ENCODE measurements at regions not wholly inside any gene's neighbourhood (a gene's known extent, or its start where the extent isn't known, plus 50 kb on each side); places are given as distances from the start of the nearest gene placed in this dataset.
"Not testable (repeated sequence)": the region's sequence is repeated elsewhere in the genome, so short reads cannot be mapped to it uniquely, and the experiment has no call there.

DNA sequence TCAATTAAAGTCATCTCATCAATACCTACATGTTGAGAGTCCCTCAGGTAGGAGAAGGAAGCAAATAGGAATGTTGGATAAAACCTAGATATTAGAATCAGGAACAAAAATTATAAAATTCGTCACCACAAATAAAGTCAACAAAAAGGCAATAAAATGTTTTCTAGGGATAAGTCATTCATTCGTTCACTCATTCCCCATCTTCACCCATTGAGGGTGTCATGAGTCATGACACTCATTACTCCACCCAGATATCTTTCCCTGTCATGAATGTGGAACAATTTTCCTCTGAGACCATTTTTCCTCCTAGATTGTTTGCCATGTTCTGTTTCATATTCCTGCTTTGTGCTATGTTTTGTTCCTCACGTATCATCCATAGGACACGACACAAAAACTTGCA is 50.9 kb upstream of the OLIG3 start:
- no peak for DNase-seq (ENCODE audit: low spot score)

DNA sequence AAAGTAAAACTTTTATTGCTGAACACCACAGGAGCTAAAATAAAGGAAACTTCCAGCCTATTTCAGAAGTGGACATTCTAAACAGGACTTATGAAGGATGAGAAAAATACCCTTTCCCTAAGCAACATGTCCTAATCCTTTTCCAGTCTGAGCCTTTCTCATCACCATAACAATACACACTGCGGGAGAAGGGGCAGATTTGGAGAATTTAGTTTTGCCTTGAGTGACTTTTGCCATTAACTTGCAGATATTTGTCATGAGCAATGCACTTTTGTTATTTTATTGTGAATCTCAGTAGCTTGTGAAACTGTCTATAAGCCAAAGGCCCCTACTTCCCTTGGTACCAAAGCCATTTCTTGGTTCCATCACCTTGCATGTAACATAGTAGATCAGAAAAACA is 53.0 kb upstream of the OLIG3 start:
- DNase-seq (ENCODE audit: low spot score): no peak

DNA sequence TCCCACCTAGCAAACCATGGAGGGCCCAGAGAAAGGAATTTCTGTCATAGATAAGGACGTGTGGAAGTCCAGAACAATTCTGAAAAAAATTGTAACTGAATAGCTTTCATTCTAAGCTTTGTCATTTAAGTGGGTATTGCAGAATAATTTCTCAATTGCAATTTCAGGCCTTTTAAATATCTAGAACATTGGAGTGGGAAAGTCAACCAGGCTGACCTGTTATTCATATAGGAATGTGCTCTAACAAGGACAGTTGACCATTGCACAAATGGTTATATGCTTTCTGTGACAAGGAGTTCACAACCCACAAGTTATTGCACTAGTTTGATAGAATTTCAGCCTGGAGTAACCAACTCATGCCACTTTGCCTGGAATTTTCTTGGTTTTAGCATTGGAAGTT is 53.4 kb upstream of the OLIG3 start:
- no peak for DNase-seq (ENCODE audit: low spot score)

DNA sequence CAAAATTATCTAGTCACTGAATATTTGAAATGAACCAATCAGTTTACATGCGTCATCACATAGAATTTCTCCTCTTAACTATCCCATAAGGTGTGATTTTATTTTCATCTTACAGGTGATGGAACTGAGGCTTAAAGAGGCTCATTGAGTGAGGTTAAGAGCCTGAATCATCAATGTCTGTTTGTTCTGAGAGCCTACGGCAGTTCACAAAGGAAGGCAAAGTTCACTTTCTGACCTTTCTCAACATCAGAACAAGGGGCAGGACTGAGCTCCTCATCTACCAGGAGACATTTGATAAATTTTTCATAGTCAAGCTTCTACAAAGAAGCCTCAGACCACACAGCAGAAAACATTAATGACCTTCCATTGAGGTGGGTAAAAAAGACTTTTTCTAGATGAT is 54.9 kb upstream of the OLIG3 start:
- no peak for DNase-seq (ENCODE audit: low spot score)

GRCh38 chr6:137550535-137550934 is 56.3 kb upstream of the OLIG3 start:
- no peak for DNase-seq (ENCODE audit: low spot score)

GRCh38 chr6:137552146-137552545 is 58.0 kb upstream of the OLIG3 start:
- no peak for DNase-seq (ENCODE audit: low spot score)

GRCh38 chr6:137552809-137553208 is 58.6 kb upstream of the OLIG3 start:
- no peak for DNase-seq (ENCODE audit: low spot score)

- not testable (repeated sequence) for DNase-seq (ENCODE audit: low spot score)
Observed at GRCh38 chr6:137559521-137560183, 65.5 kb upstream of the OLIG3 start.

DNA sequence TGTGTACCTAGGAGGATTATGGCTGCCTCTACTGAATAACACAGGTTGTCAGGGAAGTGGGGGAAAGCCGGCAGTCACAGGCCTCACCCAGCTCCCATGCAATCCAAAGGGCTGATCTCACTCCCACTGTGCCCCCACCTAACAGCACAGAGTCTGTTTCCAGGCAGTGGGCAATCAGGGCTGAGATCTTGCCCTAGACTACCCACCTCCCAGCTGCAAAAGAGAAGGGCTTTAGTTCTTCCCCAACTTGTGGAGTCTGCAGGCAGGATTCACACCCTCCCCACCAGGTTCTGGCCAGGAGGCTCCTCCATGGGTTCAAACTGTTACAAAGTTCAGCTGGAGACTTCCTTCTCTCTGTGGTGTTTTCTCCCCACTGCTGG is 66.0 kb upstream of the OLIG3 start:
- no peak for DNase-seq (ENCODE audit: low spot score)

GRCh38 chr6:137568067-137568466 is 73.9 kb upstream of the OLIG3 start:
- DNase-seq (ENCODE audit: low spot score): no peak

- no peak for DNase-seq (ENCODE audit: low spot score)
Observed at GRCh38 chr6:137570393-137570792, 76.2 kb upstream of the OLIG3 start.

GRCh38 chr6:137571854-137572253 is 77.7 kb upstream of the OLIG3 start:
- DNase-seq (ENCODE audit: low spot score): no peak

DNA sequence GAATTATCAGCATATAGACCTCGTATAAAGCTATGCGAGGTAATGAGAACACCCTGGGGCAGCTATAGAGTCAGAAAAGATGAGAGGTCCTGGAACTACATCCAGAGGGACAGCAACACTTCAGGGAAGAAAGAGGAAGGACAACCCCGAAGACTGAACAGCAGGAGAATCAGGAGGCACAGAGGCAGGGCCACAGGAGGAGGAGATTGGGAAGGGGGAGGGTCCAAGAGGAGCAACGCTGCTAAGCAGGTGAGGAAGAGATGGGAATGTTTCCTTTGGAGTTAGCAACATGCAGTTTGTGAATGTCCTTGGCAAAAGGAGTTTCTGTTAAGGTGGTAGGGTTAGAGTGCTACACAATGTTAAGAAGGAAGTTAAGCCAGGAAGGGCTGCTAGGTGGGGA is 79.5 kb upstream of the OLIG3 start:
- no peak for DNase-seq (ENCODE audit: low spot score)

GRCh38 chr6:137579612-137580011 is 85.4 kb upstream of the OLIG3 start:
- no peak for DNase-seq (ENCODE audit: low spot score)

GRCh38 chr6:137581019-137581707 is 87.0 kb upstream of the OLIG3 start:
- peak; percentile 38 for DNase-seq (ENCODE audit: low spot score)

DNA sequence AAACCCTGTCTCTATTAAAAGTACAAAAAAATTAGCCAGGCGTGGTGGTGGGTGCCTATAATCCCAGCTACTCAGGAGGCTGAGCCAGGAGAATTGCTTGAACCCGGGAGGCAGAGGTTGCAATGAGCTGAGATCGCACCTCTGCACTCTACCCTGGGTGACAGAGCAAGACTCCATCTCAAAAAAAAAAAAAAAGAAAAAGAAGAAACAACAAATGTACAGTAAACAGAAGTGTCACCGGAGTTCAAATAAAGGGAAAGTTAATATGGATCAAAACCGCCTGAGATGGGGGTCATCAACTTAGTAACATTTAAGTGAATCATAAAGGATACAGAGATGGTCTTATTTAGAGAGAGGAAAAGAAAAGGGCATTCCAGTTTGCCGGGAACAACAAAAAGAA is 89.3 kb upstream of the OLIG3 start:
- not testable (repeated sequence) for DNase-seq (ENCODE audit: low spot score)

GRCh38 chr6:137588472-137588871 is 94.3 kb upstream of the OLIG3 start:
- DNase-seq (ENCODE audit: low spot score): no peak

DNA sequence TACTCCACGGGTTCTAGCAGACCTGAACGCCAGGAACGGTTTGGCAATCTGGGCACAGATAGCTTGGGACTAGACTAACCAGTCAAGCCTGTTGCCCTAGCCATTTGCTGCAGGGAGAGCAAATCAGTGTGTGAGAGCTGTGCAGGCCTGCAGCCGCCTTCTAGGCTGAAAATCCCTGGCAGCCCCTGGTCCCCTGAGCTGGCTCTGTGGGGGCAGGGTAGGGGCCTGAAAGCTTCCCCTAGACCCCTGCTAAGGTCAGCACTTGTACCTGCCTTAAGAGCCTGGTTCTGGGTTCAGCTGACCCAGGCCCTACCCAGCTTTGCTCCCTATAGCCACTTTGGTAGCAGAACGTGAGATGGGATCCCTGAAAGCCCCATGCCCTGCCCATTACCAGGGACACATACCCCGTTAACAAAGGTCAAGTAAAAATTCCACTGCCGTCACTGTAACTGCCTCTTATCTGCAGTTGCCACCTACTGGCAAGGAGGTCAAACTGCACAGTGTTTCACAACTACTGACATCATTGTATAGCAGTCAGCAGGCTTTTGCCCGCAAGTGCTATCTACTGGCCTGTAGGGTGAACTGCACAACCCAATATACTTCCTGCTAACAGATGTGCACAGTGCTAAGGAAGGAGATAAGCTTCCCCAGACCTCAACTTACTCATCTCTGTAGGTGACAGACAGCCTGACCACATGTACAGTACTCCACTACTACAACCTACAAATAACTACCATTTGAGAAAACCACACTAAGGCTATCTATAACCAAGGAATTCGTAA is 95.1 kb upstream of the OLIG3 start:
- no peak for DNase-seq (ENCODE audit: low spot score)

DNA sequence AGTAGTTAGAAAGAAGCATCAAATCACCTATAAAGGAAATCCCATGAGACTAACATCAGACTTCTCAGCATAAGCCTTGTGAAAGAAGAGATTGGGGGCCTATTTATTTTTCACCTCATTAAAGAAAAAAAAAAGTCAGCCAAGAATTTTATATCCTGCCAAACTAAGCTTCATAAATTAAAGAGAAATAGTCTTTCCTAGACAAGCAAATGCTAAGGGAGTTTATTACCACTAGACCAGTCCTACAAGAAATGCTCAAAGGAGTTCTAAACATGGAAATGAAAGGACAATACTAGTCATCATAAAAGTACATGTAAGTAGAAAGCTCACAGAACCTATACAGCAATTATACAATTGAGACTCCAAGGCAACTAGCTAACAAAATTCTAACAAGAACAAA is 96.5 kb upstream of the OLIG3 start:
- no peak for DNase-seq (ENCODE audit: low spot score)

DNA sequence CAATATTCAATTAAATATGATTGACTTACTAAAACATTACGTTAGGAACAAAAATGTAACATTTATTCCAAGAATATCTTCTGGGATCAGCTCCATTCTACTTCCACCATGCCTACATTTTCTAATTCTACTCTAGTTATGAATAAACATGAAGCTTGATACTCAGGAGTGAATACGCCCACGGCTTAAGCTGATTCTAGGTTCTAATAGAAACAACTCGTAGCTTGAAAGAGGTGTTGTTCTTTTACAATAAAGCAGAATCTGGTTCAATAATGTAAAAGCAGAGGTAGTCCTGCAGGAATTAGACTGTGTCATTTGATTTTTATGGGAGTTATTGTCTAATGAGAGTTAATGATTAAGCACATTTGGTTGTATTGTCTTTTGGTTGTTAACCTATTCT is 107.3 kb upstream of the OLIG3 start:
- DNase-seq (ENCODE audit: low spot score): no peak

GRCh38 chr6:137602313-137603197 is 108.4 kb upstream of the OLIG3 start:
- DNase-seq (ENCODE audit: low spot score): no peak

- no peak for DNase-seq (ENCODE audit: low spot score)
Observed at GRCh38 chr6:137610702-137611101, 116.5 kb upstream of the OLIG3 start.
